ENCODE measurements at regions not wholly inside any gene's neighbourhood (a gene's known extent, or its start where the extent isn't known, plus 50 kb on each side); places are given as distances from the start of the nearest gene placed in this dataset.

- no peak overlapping the region for H4K8ac ChIP-seq (ENCODE audit: low read depth, low read length)
- H3K4ac ChIP-seq (ENCODE audit: low read length): no peak overlapping the region
- H2AFZ ChIP-seq (ENCODE audit: low read length): peak overlapping the region; percentile 69
- DNase-seq (ENCODE audit: low spot score): no peak
- no peak overlapping the region for H2BK120ac ChIP-seq (ENCODE audit: low read depth, low read length)
- H3K23ac ChIP-seq (ENCODE audit: low read depth, low read length, poor library complexity): no peak overlapping the region
- H3K18ac ChIP-seq (ENCODE audit: low read length): no peak overlapping the region
- no peaks in the 10 kb centered on the region for H3K36me3 ChIP-seq (replicated peaks in 1 of 2; ENCODE audit: control insufficient read depth in 2 of 2, insufficient read depth in 2 of 2, low read length in 2 of 2)
- H3K4me1 ChIP-seq (ENCODE audit: control insufficient read depth in 2 of 2, insufficient read depth in 1 of 2, low read depth in 1 of 2, low read length in 2 of 2): no peaks in the 10 kb centered on the region
- no peak overlapping the region for H2BK15ac ChIP-seq (ENCODE audit: low read length)
- no peak overlapping the region for H2BK12ac ChIP-seq (ENCODE audit: low read length)
- no CpG with 5 or more reads among the region's 1 CpG for WGBS, 2 donors (ENCODE audit: extremely low coverage in 2 of 2, insufficient read length in 2 of 2, insufficient replicate concordance in 1 of 2)
- no peak overlapping the region for H3K4me3 ChIP-seq (ENCODE audit: low read length in 2 of 2)
- no peak overlapping the region for H2BK5ac ChIP-seq (ENCODE audit: low read length)
- H3K14ac ChIP-seq (ENCODE audit: low read length): no peak overlapping the region
- H3K9ac ChIP-seq (ENCODE audit: low read depth, low read length, poor library complexity): no peak overlapping the region
- H3K9me3 ChIP-seq (replicated peaks in 1 of 2; ENCODE audit: control insufficient read depth in 2 of 2, insufficient read depth in 1 of 2, low read depth in 1 of 2, low read length in 2 of 2): no peaks in the 10 kb centered on the region
- no peak overlapping the region for H4K91ac ChIP-seq (ENCODE audit: low read depth, low read length, poor library complexity)
- no peaks in the 10 kb centered on the region for H3K79me1 ChIP-seq (ENCODE audit: low read depth, low read length)
- H3K27me3 ChIP-seq (ENCODE audit: control insufficient read depth in 3 of 3, insufficient read depth in 3 of 3, low read depth in 1 of 3, low read length in 3 of 3): no peaks in the 10 kb centered on the region
- H3K27ac ChIP-seq (replicated peaks; ENCODE audit: low read length): no peak overlapping the region
- no peak overlapping the region for H2AK5ac ChIP-seq (ENCODE audit: low read depth, low read length)
- H3K4me2 ChIP-seq (ENCODE audit: insufficient read depth, low read length, poor library complexity, severe bottlenecking): no peak overlapping the region
These were observed 680.2 kb upstream of the CHAC2 start for GRCh38 chr2:53087262-53087873.

GRCh38 chr2:53077413-53077812 is 690.2 kb upstream of the CHAC2 start:
- no peaks in the 10 kb centered on the region for H3K27me3 ChIP-seq (ENCODE audit: control insufficient read depth in 3 of 3, insufficient read depth in 3 of 3, low read depth in 1 of 3, low read length in 3 of 3)
- H2AK5ac ChIP-seq (ENCODE audit: low read depth, low read length): no peak overlapping the region
- H4K8ac ChIP-seq (ENCODE audit: low read depth, low read length): no peak overlapping the region
- no peak overlapping the region for H3K14ac ChIP-seq (ENCODE audit: low read length)
- no peak overlapping the region for H2BK120ac ChIP-seq (ENCODE audit: low read depth, low read length)
- no peak overlapping the region for H4K91ac ChIP-seq (ENCODE audit: low read depth, low read length, poor library complexity)
- no peak overlapping the region for H2BK12ac ChIP-seq (ENCODE audit: low read length)
- no peak overlapping the region for H2BK5ac ChIP-seq (ENCODE audit: low read length)
- H3K23ac ChIP-seq (ENCODE audit: low read depth, low read length, poor library complexity): no peak overlapping the region
- H3K4me2 ChIP-seq (ENCODE audit: insufficient read depth, low read length, poor library complexity, severe bottlenecking): no peak overlapping the region
- no peaks in the 10 kb centered on the region for H3K4me1 ChIP-seq (ENCODE audit: control insufficient read depth in 2 of 2, insufficient read depth in 1 of 2, low read depth in 1 of 2, low read length in 2 of 2)
- H3K36me3 ChIP-seq (replicated peaks in 1 of 2; ENCODE audit: control insufficient read depth in 2 of 2, insufficient read depth in 2 of 2, low read length in 2 of 2): no peaks in the 10 kb centered on the region
- peak overlapping the region in 1 of 2 donors; percentile 71 for H3K4me3 ChIP-seq (ENCODE audit: low read length in 2 of 2)
- H2BK15ac ChIP-seq (ENCODE audit: low read length): no peak overlapping the region
- DNase-seq (ENCODE audit: low spot score): no peak
- no peak overlapping the region for H3K4ac ChIP-seq (ENCODE audit: low read length)
- no peak overlapping the region for H2AFZ ChIP-seq (ENCODE audit: low read length)
- peak overlapping the region; percentile 67 for H3K18ac ChIP-seq (ENCODE audit: low read length)
- H3K79me1 ChIP-seq (ENCODE audit: low read depth, low read length): no peaks in the 10 kb centered on the region
- peaks cover 0 to 4% of the 10 kb centered on the region in 2 donors for H3K9me3 ChIP-seq (replicated peaks in 1 of 2; ENCODE audit: control insufficient read depth in 2 of 2, insufficient read depth in 1 of 2, low read depth in 1 of 2, low read length in 2 of 2)
- no peak overlapping the region for H3K9ac ChIP-seq (ENCODE audit: low read depth, low read length, poor library complexity)
- H3K27ac ChIP-seq (replicated peaks; ENCODE audit: low read length): no peak overlapping the region

GRCh38 chr2:53075760-53076159 is 691.8 kb upstream of the CHAC2 start:
- no CpG with 5 or more reads among the region's 1 CpG for WGBS, 2 donors (ENCODE audit: extremely low coverage in 2 of 2, insufficient read length in 2 of 2, insufficient replicate concordance in 1 of 2)
- H3K27ac ChIP-seq (replicated peaks; ENCODE audit: low read length): no peak overlapping the region
- no peak overlapping the region for H2AFZ ChIP-seq (ENCODE audit: low read length)
- no peak overlapping the region for H4K8ac ChIP-seq (ENCODE audit: low read depth, low read length)
- no peak overlapping the region for H2BK120ac ChIP-seq (ENCODE audit: low read depth, low read length)
- no peak overlapping the region for H2BK12ac ChIP-seq (ENCODE audit: low read length)
- H3K36me3 ChIP-seq (replicated peaks in 1 of 2; ENCODE audit: control insufficient read depth in 2 of 2, insufficient read depth in 2 of 2, low read length in 2 of 2): no peaks in the 10 kb centered on the region
- H2AK5ac ChIP-seq (ENCODE audit: low read depth, low read length): no peak overlapping the region
- no peak overlapping the region for H3K4ac ChIP-seq (ENCODE audit: low read length)
- H3K9ac ChIP-seq (ENCODE audit: low read depth, low read length, poor library complexity): no peak overlapping the region
- H2BK5ac ChIP-seq (ENCODE audit: low read length): no peak overlapping the region
- no peaks in the 10 kb centered on the region for H3K4me1 ChIP-seq (ENCODE audit: control insufficient read depth in 2 of 2, insufficient read depth in 1 of 2, low read depth in 1 of 2, low read length in 2 of 2)
- no peaks in the 10 kb centered on the region for H3K79me1 ChIP-seq (ENCODE audit: low read depth, low read length)
- no peak overlapping the region for H4K91ac ChIP-seq (ENCODE audit: low read depth, low read length, poor library complexity)
- H3K14ac ChIP-seq (ENCODE audit: low read length): no peak overlapping the region
- H3K27me3 ChIP-seq (ENCODE audit: control insufficient read depth in 3 of 3, insufficient read depth in 3 of 3, low read depth in 1 of 3, low read length in 3 of 3): no peaks in the 10 kb centered on the region
- H3K4me2 ChIP-seq (ENCODE audit: insufficient read depth, low read length, poor library complexity, severe bottlenecking): no peak overlapping the region
- no peaks in the 10 kb centered on the region for H3K9me3 ChIP-seq (replicated peaks in 1 of 2; ENCODE audit: control insufficient read depth in 2 of 2, insufficient read depth in 1 of 2, low read depth in 1 of 2, low read length in 2 of 2)
- no peak overlapping the region for H3K18ac ChIP-seq (ENCODE audit: low read length)
- no peak overlapping the region for H3K23ac ChIP-seq (ENCODE audit: low read depth, low read length, poor library complexity)
- DNase-seq (ENCODE audit: low spot score): no peak
- no peak overlapping the region for H3K4me3 ChIP-seq (ENCODE audit: low read length in 2 of 2)
- no peak overlapping the region for H2BK15ac ChIP-seq (ENCODE audit: low read length)

- H2BK5ac ChIP-seq (ENCODE audit: low read length): no peak overlapping the region
- H3K9ac ChIP-seq (ENCODE audit: low read depth, low read length, poor library complexity): no peak overlapping the region
- H3K9me3 ChIP-seq (replicated peaks in 1 of 2; ENCODE audit: control insufficient read depth in 2 of 2, insufficient read depth in 1 of 2, low read depth in 1 of 2, low read length in 2 of 2): no peaks in the 10 kb centered on the region
- no peak overlapping the region for H3K23ac ChIP-seq (ENCODE audit: low read depth, low read length, poor library complexity)
- no peak overlapping the region for H4K8ac ChIP-seq (ENCODE audit: low read depth, low read length)
- H2BK120ac ChIP-seq (ENCODE audit: low read depth, low read length): no peak overlapping the region
- H3K4me2 ChIP-seq (ENCODE audit: insufficient read depth, low read length, poor library complexity, severe bottlenecking): no peak overlapping the region
- DNase-seq (ENCODE audit: low spot score): no peak
- no peaks in the 10 kb centered on the region for H3K36me3 ChIP-seq (replicated peaks in 1 of 2; ENCODE audit: control insufficient read depth in 2 of 2, insufficient read depth in 2 of 2, low read length in 2 of 2)
- no peak overlapping the region for H3K4ac ChIP-seq (ENCODE audit: low read length)
- WGBS, 2 donors (ENCODE audit: extremely low coverage in 2 of 2, insufficient read length in 2 of 2, insufficient replicate concordance in 1 of 2): no CpG with 5 or more reads among the region's 2 CpGs
- no peaks in the 10 kb centered on the region for H3K79me1 ChIP-seq (ENCODE audit: low read depth, low read length)
- no peak overlapping the region for H3K14ac ChIP-seq (ENCODE audit: low read length)
- H3K4me3 ChIP-seq (ENCODE audit: low read length in 2 of 2): no peak overlapping the region
- H2BK12ac ChIP-seq (ENCODE audit: low read length): no peak overlapping the region
- no peak overlapping the region for H4K91ac ChIP-seq (ENCODE audit: low read depth, low read length, poor library complexity)
- H3K27me3 ChIP-seq (ENCODE audit: control insufficient read depth in 3 of 3, insufficient read depth in 3 of 3, low read depth in 1 of 3, low read length in 3 of 3): no peaks in the 10 kb centered on the region
- H2AFZ ChIP-seq (ENCODE audit: low read length): peak overlapping the region; percentile 16
- no peak overlapping the region for H2AK5ac ChIP-seq (ENCODE audit: low read depth, low read length)
- H3K27ac ChIP-seq (replicated peaks; ENCODE audit: low read length): no peak overlapping the region
- no peak overlapping the region for H3K18ac ChIP-seq (ENCODE audit: low read length)
- no peak overlapping the region for H2BK15ac ChIP-seq (ENCODE audit: low read length)
- no peaks in the 10 kb centered on the region for H3K4me1 ChIP-seq (ENCODE audit: control insufficient read depth in 2 of 2, insufficient read depth in 1 of 2, low read depth in 1 of 2, low read length in 2 of 2)
These were observed 700.1 kb upstream of the CHAC2 start for GRCh38 chr2:53067533-53067932.

All from neuronal stem cell (in vitro differentiated cells).